Endothelial cell of umbilical vein (primary cell): ENCODE measurements at regions not wholly inside any gene's neighbourhood (a gene's known extent, or its start where the extent isn't known, plus 50 kb on each side); places are given as distances from the start of the nearest gene placed in this dataset.

Experiments
- BruUV-seq: library from RNA; stranded (reverse); fragments of 400-500 nt; replicated peaks from 2 replicates; lab custom pipeline; 2021; lab: Mats Ljungman, UMichigan
- CTCF ChIA-PET: fragments of 300-600, 350-600 bp; sonication (Branson Sonifier 250); formaldehyde crosslinking; loops from one replicate; lab custom pipeline; 2021; ENCODE audit warnings: antibody characterized with exemption, inconsistent platforms; lab: Charles Lee
- POLR2A ChIA-PET: fragments of 300-600, 350-600 bp; sonication (Branson Sonifier 250); formaldehyde crosslinking; loops from one replicate; lab custom pipeline; 2021; ENCODE audit warnings: antibody characterized with exemption, inconsistent platforms; lab: Charles Lee
- DNase-seq: peaks from one replicate; pipeline ENCODE4 v3.0.0-alpha.2; 2011; ENCODE audit warnings: low read depth, low spot score
- FAIRE-seq: peaks from 2 replicates; lab custom pipeline; 2011; peaks lifted over from hg19 to GRCh38; lab: Jason Lieb, UNC
- H2AFZ ChIP-seq: 2 replicates; pipeline ENCODE4 v1.6.0; 2012; ENCODE audit warnings: low read depth, low read length, control low read depth, inconsistent platforms
- H3K27ac ChIP-seq: 2 replicates; pipeline ENCODE4 v1.5.1; 2011; ENCODE audit warnings: low read depth, mild to moderate bottlenecking, control low read depth, low read length, moderate library complexity; ENCODE audit not compliant: insufficient read depth
- H3K27me3 ChIP-seq, 2 experiments: 2 replicates each; pipeline versions ENCODE4 v1.6.0 to v1.6.1; 2011; ENCODE audit warnings: low read length in 2 of 2, mixed read lengths in 1 of 2; ENCODE audit not compliant: control insufficient read depth in 2 of 2, insufficient read depth in 2 of 2
- H3K36me3 ChIP-seq, 2 experiments: 2 replicates in 1 of 2; 3 replicates in 1 of 2; pipeline ENCODE4 v1.5.1; 2011; ENCODE audit warnings: low read length in 2 of 2, mild to moderate bottlenecking in 1 of 2, moderate library complexity in 1 of 2; ENCODE audit not compliant: control insufficient read depth in 2 of 2, insufficient read depth in 2 of 2; ENCODE audit errors: extremely low read depth in 1 of 2
- H3K4me1 ChIP-seq: 3 replicates; pipeline ENCODE4 v1.5.1; 2011; ENCODE audit warnings: mild to moderate bottlenecking, low read length; ENCODE audit not compliant: control insufficient read depth, insufficient read depth; ENCODE audit errors: extremely low read depth
- H3K4me2 ChIP-seq: 2 replicates; pipeline ENCODE4 v1.6.1; 2011; ENCODE audit warnings: low read length, control low read depth, mixed read lengths; ENCODE audit not compliant: insufficient read depth
- H3K4me3 ChIP-seq, 3 experiments: fragments of 200-600 bp in 1 of 3; sonication (generic), shearing (Covaris generic) in 1 of 3; replicated peaks in 1 of 3; 2 replicates each; pipeline ENCODE4 v1.5.1; 2011 to 2016; ENCODE audit warnings: control low read depth in 3 of 3, low read length in 3 of 3, mild to moderate bottlenecking in 2 of 3, inconsistent platforms in 1 of 3, low read depth in 1 of 3, moderate library complexity in 1 of 3; ENCODE audit not compliant: insufficient read depth in 1 of 3
- H3K79me2 ChIP-seq: 2 replicates; pipeline ENCODE4 v1.6.0; 2012; ENCODE audit warnings: low read length, inconsistent platforms; ENCODE audit not compliant: control insufficient read depth, insufficient read depth
- H3K9ac ChIP-seq: replicated peaks from 2 replicates; pipeline ENCODE3; 2011; ENCODE audit warnings: low read length, control low read depth; ENCODE audit not compliant: insufficient read depth; ENCODE audit errors: extremely low read depth
- H3K9me1 ChIP-seq: replicated peaks from 3 replicates; pipeline ENCODE4 v1.6.0; 2011; ENCODE audit warnings: mild to moderate bottlenecking, low read length; ENCODE audit not compliant: control insufficient read depth, insufficient read depth; ENCODE audit errors: extremely low read depth
- H3K9me3 ChIP-seq: replicated peaks from 2 replicates; pipeline ENCODE4 v1.5.1; 2012; ENCODE audit warnings: low read length, inconsistent platforms; ENCODE audit not compliant: control insufficient read depth, insufficient read depth
- H4K20me1 ChIP-seq: replicated peaks from 2 replicates; pipeline ENCODE3; 2011; ENCODE audit warnings: mild to moderate bottlenecking, low read length; ENCODE audit not compliant: control insufficient read depth, insufficient read depth; ENCODE audit errors: extremely low read depth
- CTCF ChIP-seq, 2 donors: IDR thresholded peaks; 1 replicate in 1 of 2; 2 replicates in 1 of 2; pipeline ENCODE4 v1.5.1; 2011; ENCODE audit warnings: low read length in 2 of 2, mild to moderate bottlenecking in 2 of 2, moderate library complexity in 2 of 2, control low read depth in 1 of 2, inconsistent platforms in 1 of 2, low read depth in 1 of 2; ENCODE audit not compliant: insufficient read depth in 1 of 2; ENCODE audit errors: extremely low read depth in 1 of 2
- EZH2 ChIP-seq: IDR thresholded peaks from 2 replicates; pipeline ENCODE4 v1.6.1; 2012; ENCODE audit warnings: borderline replicate concordance, low read depth, mild to moderate bottlenecking, moderate library complexity, low read length, inconsistent platforms; ENCODE audit not compliant: severe bottlenecking
- FOS ChIP-seq: IDR thresholded peaks from 2 replicates; pipeline ENCODE4 v1.6.1; 2011; ENCODE audit warnings: mild to moderate bottlenecking, low read length, moderate library complexity, borderline replicate concordance; ENCODE audit not compliant: insufficient read depth
- GATA2 ChIP-seq: IDR thresholded peaks from 2 replicates; pipeline ENCODE4 v1.7.0; 2011; ENCODE audit warnings: low read depth, mild to moderate bottlenecking, moderate library complexity, mixed read lengths, low read length; ENCODE audit not compliant: insufficient read length, insufficient read depth
- JUN ChIP-seq: IDR thresholded peaks from 2 replicates; pipeline ENCODE4 v1.6.1; 2011; ENCODE audit warnings: borderline replicate concordance, low read depth; ENCODE audit not compliant: insufficient read length, insufficient read depth
- MAX ChIP-seq: IDR thresholded peaks from 2 replicates; pipeline ENCODE4 v1.6.1; 2011; ENCODE audit not compliant: insufficient read depth, insufficient read length
- MYC ChIP-seq: IDR thresholded peaks from one replicate; pipeline ENCODE4 v1.6.1; 2011; ENCODE audit warnings: mild to moderate bottlenecking, low read depth, low read length
- POLR2A ChIP-seq: IDR thresholded peaks from 2 replicates; pipeline ENCODE4 v1.6.1; 2012; ENCODE audit warnings: low read depth, mild to moderate bottlenecking, control low read depth, low read length
- POLR2AphosphoS5 ChIP-seq: IDR thresholded peaks from 2 replicates; pipeline ENCODE4 v1.6.1; 2012; ENCODE audit warnings: low read depth, mild to moderate bottlenecking, control low read depth, low read length, moderate library complexity; ENCODE audit not compliant: insufficient read depth
- dilution Hi-C: fragments of 300-500 bp; cut with MboI; formaldehyde crosslinking; loops from one replicate; pipeline ENCODE4 v1.15.0; 2019; ENCODE audit warnings: low sequenced_read_pairs; ENCODE audit not compliant: extremely low pct_ligation_motif_present
- intact Hi-C: fragments of 100-400 bp; cut with micrococcal nuclease; formaldehyde crosslinking; loops from one replicate; pipeline ENCODE4 v1.10.0; 2022

DNA sequence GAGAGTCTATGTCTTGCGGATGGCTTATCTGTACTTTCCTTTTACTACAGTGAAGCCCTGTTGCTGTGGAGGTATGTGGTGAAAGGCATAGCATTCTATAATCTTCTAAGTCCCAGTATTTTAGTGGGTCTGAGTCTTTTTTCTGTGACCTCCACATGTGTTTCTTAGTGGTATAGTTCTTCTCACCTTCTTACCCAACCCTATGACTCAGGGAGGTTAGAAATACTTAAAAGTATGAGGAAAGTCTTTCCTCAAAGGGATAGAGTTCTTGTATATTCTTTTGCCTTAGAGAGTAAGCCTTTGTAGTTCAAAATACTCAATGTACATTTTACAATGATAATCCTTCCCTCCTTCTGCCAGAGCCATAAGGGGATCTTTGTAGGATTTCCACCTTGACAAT lies 621.9 kb upstream of the CTNND2 start:
- Histone ChIP-seq H3K9me3 (no peaks in the 10 kb centered on the region), H3K4me3 (no peak overlapping the region), H3K9ac (no peak overlapping the region), H2AFZ (no peak overlapping the region), H4K20me1 (no peaks in the 10 kb centered on the region), H3K79me2 (no peaks in the 10 kb centered on the region), H3K9me1 (no peaks in the 10 kb centered on the region), H3K27ac (no peak overlapping the region), H3K27me3 (no peaks in the 10 kb centered on the region), H3K4me2 (no peak overlapping the region), H3K4me1 (no peaks in the 10 kb centered on the region), H3K36me3 (no peaks in the 10 kb centered on the region)
- FAIRE-seq (no peak), DNase-seq (no peak)
- ChIA-PET CTCF (no interaction called here), POLR2A (no interaction called here)
- intact Hi-C loops (no loop called here), dilution Hi-C loops (no loop called here)
- TF ChIP-seq MYC: no peak
- TF ChIP-seq JUN: no peak
- no peak for TF ChIP-seq MAX
- no peak for TF ChIP-seq CTCF (IDR thresholded peaks at IDR 0.05; ENCODE audit: extremely low read depth in 1 of 2, insufficient read depth in 1 of 2, low read depth in 1 of 2, low read length in 2 of 2)
- no peak for TF ChIP-seq EZH2
- TF ChIP-seq FOS: no peak
- TF ChIP-seq GATA2: no peak
- no peak for TF ChIP-seq POLR2A
- no peak for TF ChIP-seq POLR2AphosphoS5
- BruUV-seq: no TSS peak
